Trophoblast cell (in vitro differentiated cells and primary cell): ENCODE measurements at regions not wholly inside any gene's neighbourhood (a gene's known extent, or its start where the extent isn't known, plus 50 kb on each side); places are given as distances from the start of the nearest gene placed in this dataset.
A peak's percentile ranks its signal among the peaks of the same experiment; 100 is the strongest.
"Not testable (repeated sequence)": the region's sequence is repeated elsewhere in the genome, so short reads cannot be mapped to it uniquely, and the experiment has no call there.

Experiments
- DNase-seq, 2 donors: peaks; one replicate each; pipeline ENCODE4 v3.0.0-alpha.2; 2016
- H2AFZ ChIP-seq: 2 replicates; pipeline ENCODE4 v1.6.1; 2013; ENCODE audit warnings: low read length, moderate library complexity, mild to moderate bottlenecking; ENCODE audit not compliant: insufficient read depth, poor library complexity
- H2AK5ac ChIP-seq: 2 replicates; pipeline ENCODE4 v1.6.1; 2013; ENCODE audit warnings: mild to moderate bottlenecking, low read length
- H2BK120ac ChIP-seq: 2 replicates; pipeline ENCODE4 v1.6.1; 2013; ENCODE audit warnings: low read length, mild to moderate bottlenecking, moderate library complexity; ENCODE audit not compliant: insufficient read depth, poor library complexity
- H2BK12ac ChIP-seq: 2 replicates; pipeline ENCODE4 v1.6.1; 2013; ENCODE audit warnings: mild to moderate bottlenecking, low read length, moderate library complexity
- H2BK5ac ChIP-seq: 2 replicates; pipeline ENCODE4 v1.6.1; 2013; ENCODE audit warnings: low read length, low read depth, moderate library complexity, mild to moderate bottlenecking; ENCODE audit not compliant: poor library complexity
- H3K14ac ChIP-seq: 2 replicates; pipeline ENCODE4 v1.6.1; 2013; ENCODE audit warnings: mild to moderate bottlenecking, low read length
- H3K18ac ChIP-seq: 2 replicates; pipeline ENCODE4 v1.6.1; 2013; ENCODE audit warnings: mild to moderate bottlenecking, low read length
- H3K23ac ChIP-seq: 2 replicates; pipeline ENCODE4 v1.6.1; 2013; ENCODE audit warnings: low read length
- H3K27ac ChIP-seq: 2 replicates; pipeline ENCODE4 v1.5.1; 2013; ENCODE audit warnings: low read depth, mild to moderate bottlenecking, inconsistent platforms, low read length, moderate library complexity
- H3K27me3 ChIP-seq: 2 replicates; pipeline ENCODE4 v1.6.1; 2013; ENCODE audit warnings: inconsistent platforms, mild to moderate bottlenecking, low read length, moderate library complexity; ENCODE audit not compliant: insufficient read depth
- H3K36me3 ChIP-seq, 2 experiments: 1 replicate in 1 of 2; 2 replicates in 1 of 2; pipeline ENCODE4 v1.6.1; 2013; ENCODE audit warnings: low read length in 2 of 2, mild to moderate bottlenecking in 2 of 2, moderate library complexity in 1 of 2; ENCODE audit not compliant: insufficient read depth in 2 of 2, control insufficient read depth in 1 of 2
- H3K4ac ChIP-seq: 2 replicates; pipeline ENCODE4 v1.6.1; 2013; ENCODE audit warnings: low read depth, mild to moderate bottlenecking, low read length, moderate library complexity
- H3K4me1 ChIP-seq, 2 experiments: 1 replicate in 1 of 2; 2 replicates in 1 of 2; pipeline ENCODE4 v1.6.1; 2013; ENCODE audit warnings: low read length in 2 of 2, mild to moderate bottlenecking in 2 of 2, moderate library complexity in 1 of 2; ENCODE audit not compliant: insufficient read depth in 2 of 2, control insufficient read depth in 1 of 2
- H3K4me2 ChIP-seq: 2 replicates; pipeline ENCODE4 v1.6.1; 2013; ENCODE audit warnings: inconsistent platforms, mild to moderate bottlenecking, low read length, moderate library complexity
- H3K4me3 ChIP-seq: 2 replicates; pipeline ENCODE4 v1.5.1; 2013; ENCODE audit warnings: mild to moderate bottlenecking, low read depth, low read length, inconsistent platforms
- H3K79me1 ChIP-seq: one replicate; pipeline ENCODE4 v1.6.1; 2013; ENCODE audit warnings: low read length
- H3K79me2 ChIP-seq: 2 replicates; pipeline ENCODE4 v1.6.1; 2013; ENCODE audit warnings: low read length, mild to moderate bottlenecking; ENCODE audit not compliant: control insufficient read depth, insufficient read depth, poor library complexity
- H3K9ac ChIP-seq: 2 replicates; pipeline ENCODE4 v1.6.1; 2013; ENCODE audit warnings: mild to moderate bottlenecking, low read length
- H3K9me3 ChIP-seq: 2 replicates; pipeline ENCODE4 v1.6.1; 2013; ENCODE audit warnings: low read depth, mild to moderate bottlenecking, control low read depth, inconsistent platforms, low read length; ENCODE audit not compliant: insufficient read depth
- H4K12ac ChIP-seq: 2 replicates; pipeline ENCODE4 v1.6.1; 2013; ENCODE audit warnings: low read depth, mild to moderate bottlenecking, low read length, moderate library complexity
- H4K8ac ChIP-seq: 2 replicates; pipeline ENCODE4 v1.6.1; 2013; ENCODE audit warnings: low read depth, mild to moderate bottlenecking, low read length, moderate library complexity
- H4K91ac ChIP-seq: one replicate; pipeline ENCODE4 v1.6.1; 2013; ENCODE audit warnings: low read depth, mild to moderate bottlenecking, low read length, moderate library complexity
- WGBS: extraction: QIAGEN DNeasy Blood & Tissue Kit; methylation state at CpG from one replicate; pipeline ENCODE4 v1.1.7; 2013; ENCODE audit warnings: missing lambda C conversion rate; ENCODE audit not compliant: insufficient read length, insufficient coverage; ENCODE audit errors: extremely low coverage; 5-methylcytosine and 5-hydroxymethylcytosine counted together

DNA sequence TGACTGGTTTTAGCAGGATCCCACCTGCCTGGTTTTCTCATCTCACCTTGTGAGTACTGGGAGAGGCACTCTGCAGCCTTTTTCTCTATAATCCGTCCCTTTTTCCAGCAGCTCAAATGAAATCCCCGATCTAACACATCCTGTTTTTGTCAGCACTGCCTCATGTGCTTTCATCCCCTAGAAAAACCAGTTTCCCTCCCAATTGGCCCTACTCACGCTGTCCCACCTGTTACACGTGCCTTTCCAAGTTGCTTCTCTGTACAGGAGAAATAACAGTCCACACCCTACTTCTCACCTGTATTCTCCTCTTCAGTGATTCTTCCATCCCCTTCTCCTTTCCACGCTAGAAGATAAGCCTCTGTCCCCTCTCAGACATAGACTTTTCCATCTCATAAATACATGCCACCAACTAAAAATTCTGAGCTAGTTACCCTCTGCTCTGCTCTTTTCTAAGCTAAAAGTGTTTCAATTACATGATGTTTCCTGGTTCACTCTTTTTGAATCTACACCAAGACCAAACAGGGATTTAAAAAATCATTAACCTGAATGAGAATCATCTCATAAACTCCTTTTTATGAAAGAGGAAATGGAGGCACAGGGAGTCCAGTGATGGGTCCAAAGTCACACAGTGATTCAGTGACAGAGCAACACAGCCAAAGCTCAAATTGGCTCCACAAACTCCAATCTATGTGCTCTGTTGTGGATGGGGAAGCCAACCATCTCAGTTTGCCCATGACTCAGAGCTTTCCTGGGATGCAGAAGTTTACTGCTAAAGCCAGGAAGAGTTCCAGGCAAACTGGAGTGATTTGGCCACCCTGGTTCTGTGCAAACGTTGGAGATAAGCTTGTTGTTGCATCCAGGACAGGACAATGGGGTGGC is 240.0 kb upstream of the TMEM132C start:
- no peak overlapping the region for H2BK12ac ChIP-seq
- H2AFZ ChIP-seq = no peak overlapping the region
- no peak overlapping the region for H3K14ac ChIP-seq
- no peak overlapping the region for H3K4ac ChIP-seq
- DNase-seq = no peak
- no peak overlapping the region for H3K18ac ChIP-seq
- H4K8ac ChIP-seq = no peak overlapping the region
- no peak overlapping the region for H2AK5ac ChIP-seq
- no CpG with 5 or more reads among the region's 6 CpGs for WGBS
- H4K91ac ChIP-seq = no peak overlapping the region
- no peaks in the 10 kb centered on the region for H3K79me1 ChIP-seq
- no peak overlapping the region for H3K9ac ChIP-seq
- H2BK5ac ChIP-seq = no peak overlapping the region
- no peak overlapping the region for H3K23ac ChIP-seq
- H3K27me3 ChIP-seq = no peaks in the 10 kb centered on the region
- peaks cover 2% of the 10 kb centered on the region for H3K9me3 ChIP-seq
- no peaks in the 10 kb centered on the region for H3K79me2 ChIP-seq
- H3K36me3 ChIP-seq = no peaks in the 10 kb centered on the region
- H3K4me3 ChIP-seq = no peak overlapping the region
- no peak overlapping the region for H3K4me2 ChIP-seq
- H3K27ac ChIP-seq = no peak overlapping the region
- no peak overlapping the region for H4K12ac ChIP-seq
- H3K4me1 ChIP-seq = no peaks in the 10 kb centered on the region
- no peak overlapping the region for H2BK120ac ChIP-seq

GRCh38 chr12:128033473-128033872 is 233.5 kb upstream of the TMEM132C start:
- Histone ChIP-seq H3K4ac (no peak overlapping the region), H3K4me1 (peaks cover 0 to 2% of the 10 kb centered on the region in 2 experiments), H3K79me1 (no peaks in the 10 kb centered on the region), H3K9ac (no peak overlapping the region), H2AK5ac (no peak overlapping the region), H3K4me3 (no peak overlapping the region), H4K91ac (no peak overlapping the region), H3K27ac (no peak overlapping the region), H2AFZ (no peak overlapping the region), H4K12ac (no peak overlapping the region), H3K36me3 (no peaks in the 10 kb centered on the region), H3K27me3 (no peaks in the 10 kb centered on the region), H3K14ac (no peak overlapping the region), H3K79me2 (no peaks in the 10 kb centered on the region), H3K4me2 (no peak overlapping the region), H3K9me3 (peaks cover 2% of the 10 kb centered on the region), H2BK120ac (no peak overlapping the region), H3K18ac (no peak overlapping the region), H2BK5ac (no peak overlapping the region), H4K8ac (no peak overlapping the region), H3K23ac (no peak overlapping the region), H2BK12ac (no peak overlapping the region)
- no CpG with 5 or more reads among the region's 2 CpGs for WGBS
- no peak for DNase-seq

DNA sequence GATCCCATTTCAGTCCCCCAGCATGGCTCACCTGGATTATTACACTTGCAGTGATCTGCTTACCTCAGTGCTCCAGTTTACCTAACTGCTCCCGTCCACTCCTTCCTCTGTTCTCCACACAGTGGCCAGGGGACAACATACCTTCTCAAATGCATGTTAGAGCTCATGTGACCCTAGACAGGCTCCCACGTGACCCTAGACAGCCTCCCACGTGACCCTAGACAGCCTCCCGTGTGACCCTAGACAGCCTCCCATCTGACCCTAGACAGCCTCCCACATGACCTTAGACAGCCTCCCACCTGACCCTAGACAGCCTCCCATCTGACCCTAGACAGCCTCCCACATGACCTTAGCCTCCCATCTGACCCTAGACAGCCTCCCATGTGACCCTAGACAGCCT is 226.0 kb upstream of the TMEM132C start:
- peak overlapping the region; percentile 94 for H3K23ac ChIP-seq
- peaks cover 2 to 7% of the 10 kb centered on the region in 2 experiments for H3K4me1 ChIP-seq
- no peak overlapping the region for H2AFZ ChIP-seq
- no peak overlapping the region for H3K14ac ChIP-seq
- H3K4ac ChIP-seq = no peak overlapping the region
- H3K9ac ChIP-seq = no peak overlapping the region
- H3K4me2 ChIP-seq = no peak overlapping the region
- no peak overlapping the region for H3K27ac ChIP-seq
- H3K36me3 ChIP-seq = no peaks in the 10 kb centered on the region
- no peak overlapping the region for H4K12ac ChIP-seq
- peaks cover 5% of the 10 kb centered on the region for H3K79me1 ChIP-seq
- H3K4me3 ChIP-seq = no peak overlapping the region
- no peak for DNase-seq
- H3K9me3 ChIP-seq = peaks cover 8% of the 10 kb centered on the region
- no CpG with 5 or more reads among the region's 4 CpGs for WGBS
- peak overlapping the region; percentile 8 for H4K8ac ChIP-seq
- no peak overlapping the region for H2BK12ac ChIP-seq
- no peaks in the 10 kb centered on the region for H3K79me2 ChIP-seq
- H2AK5ac ChIP-seq = peak overlapping the region; percentile 42
- no peaks in the 10 kb centered on the region for H3K27me3 ChIP-seq
- peak overlapping the region; percentile 32 for H2BK5ac ChIP-seq
- H3K18ac ChIP-seq = peak overlapping the region; percentile 31
- H2BK120ac ChIP-seq = no peak overlapping the region
- peak overlapping the region; percentile 30 for H4K91ac ChIP-seq

DNA sequence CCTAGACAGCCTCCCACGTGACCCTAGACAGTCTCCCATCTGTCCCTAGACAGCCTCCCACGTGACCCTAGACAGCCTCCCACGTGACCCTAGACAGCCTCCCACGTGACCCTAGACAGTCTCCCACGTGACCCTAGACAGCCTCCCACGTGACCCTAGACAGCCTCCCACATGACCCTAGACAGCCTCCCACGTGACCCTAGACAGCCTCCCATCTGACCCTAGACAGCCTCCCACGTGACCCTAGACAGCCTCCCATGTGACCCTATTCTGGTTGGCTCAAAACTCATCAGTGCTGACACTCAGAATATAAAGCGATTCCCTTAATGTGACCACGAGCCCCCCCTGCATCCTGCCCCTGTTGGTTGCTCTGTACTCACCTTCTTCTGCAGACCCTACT is 224.7 kb upstream of the TMEM132C start:
- H4K8ac ChIP-seq, H3K79me1 ChIP-seq, H3K14ac ChIP-seq, H3K36me3 ChIP-seq, H2AK5ac ChIP-seq, H3K79me2 ChIP-seq, H3K9ac ChIP-seq, H3K23ac ChIP-seq, H2BK12ac ChIP-seq, H3K27ac ChIP-seq, H3K9me3 ChIP-seq, H3K4me1 ChIP-seq, H3K4me3 ChIP-seq, DNase-seq, H3K4ac ChIP-seq, H4K91ac ChIP-seq, H3K27me3 ChIP-seq, H2BK120ac ChIP-seq, H2BK5ac ChIP-seq, H3K18ac ChIP-seq, H3K4me2 ChIP-seq, H4K12ac ChIP-seq, H2AFZ ChIP-seq: not testable (repeated sequence)
- no CpG with 5 or more reads among the region's 10 CpGs for WGBS
